ENCODE measurements at regions not wholly inside any gene's neighbourhood (a gene's known extent, or its start where the extent isn't known, plus 50 kb on each side); places are given as distances from the start of the nearest gene placed in this dataset.
A peak's percentile ranks its signal among the peaks of the same experiment; 100 is the strongest.

DNA sequence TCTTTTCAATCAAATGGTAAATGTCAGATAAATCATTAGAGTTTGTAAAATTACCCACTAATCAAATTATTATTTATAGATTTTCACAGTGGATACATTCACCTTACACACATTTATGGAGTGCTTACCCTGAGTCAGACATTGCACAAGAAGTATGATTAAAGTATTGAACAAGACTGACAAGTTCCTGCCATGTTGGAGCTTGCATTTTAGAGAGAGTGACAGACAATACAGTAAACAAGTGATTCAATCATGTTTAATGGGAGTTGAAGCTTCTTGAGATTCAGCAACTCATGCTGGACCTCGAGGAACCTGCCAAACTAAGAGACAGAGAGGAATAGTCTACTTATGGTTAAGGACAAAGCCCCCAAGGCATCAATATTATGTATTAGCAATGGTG, 487.8 kb downstream of the PCDH17 start:
- no peaks in the 10 kb centered on the region for H3K9me3 ChIP-seq (ENCODE audit: control insufficient read depth, insufficient read depth, low read length)
- no peaks in the 10 kb centered on the region for H3K4me1 ChIP-seq (ENCODE audit: control insufficient read depth, insufficient read depth, low read length)
- DNase-seq (ENCODE audit: low read depth in 4 of 6, low spot score in 6 of 6) = no peak
- no peaks in the 10 kb centered on the region for H3K27me3 ChIP-seq (ENCODE audit: control insufficient read depth, insufficient read depth, low read length)
- H3K4me3 ChIP-seq (ENCODE audit: low read depth, low read length) = no peak overlapping the region
- WGBS (ENCODE audit: insufficient coverage) = no CpG with 5 or more reads among the region's 1 CpG
- H3K27ac ChIP-seq (ENCODE audit: low read depth, low read length) = no peak overlapping the region
- no peaks in the 10 kb centered on the region for H3K36me3 ChIP-seq (ENCODE audit: control insufficient read depth, insufficient read depth, low read length)

DNA sequence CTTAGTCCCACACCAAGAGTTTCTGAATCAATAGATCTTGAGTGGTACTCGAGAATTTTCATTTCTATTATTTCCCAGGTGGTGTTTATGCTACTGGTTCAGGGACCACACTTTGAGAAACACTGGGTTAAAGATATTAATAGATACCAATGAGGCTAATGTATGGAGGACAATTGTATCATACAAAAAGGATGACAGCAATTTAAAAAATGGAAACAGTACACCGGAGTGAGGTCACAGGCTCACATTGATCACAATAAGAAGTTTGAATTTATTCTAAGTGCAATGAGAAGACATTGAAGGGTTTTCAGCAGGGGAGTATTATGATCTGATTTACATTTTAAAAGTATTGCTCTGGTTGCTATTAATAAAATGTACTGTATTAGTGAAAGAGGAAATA, 488.3 kb downstream of the PCDH17 start:
- Histone ChIP-seq H3K9me3 (ENCODE audit: control insufficient read depth, insufficient read depth, low read length) (no peaks in the 10 kb centered on the region), H3K4me3 (ENCODE audit: low read depth, low read length) (no peak overlapping the region), H3K4me1 (ENCODE audit: control insufficient read depth, insufficient read depth, low read length) (no peaks in the 10 kb centered on the region), H3K27ac (ENCODE audit: low read depth, low read length) (no peak overlapping the region), H3K27me3 (ENCODE audit: control insufficient read depth, insufficient read depth, low read length) (no peaks in the 10 kb centered on the region), H3K36me3 (ENCODE audit: control insufficient read depth, insufficient read depth, low read length) (no peaks in the 10 kb centered on the region)
- peak in 1 of 6 donors; percentile 1 for DNase-seq (ENCODE audit: low read depth in 4 of 6, low spot score in 6 of 6)
- WGBS (ENCODE audit: insufficient coverage) = no CpG with 5 or more reads among the region's 2 CpGs

DNA sequence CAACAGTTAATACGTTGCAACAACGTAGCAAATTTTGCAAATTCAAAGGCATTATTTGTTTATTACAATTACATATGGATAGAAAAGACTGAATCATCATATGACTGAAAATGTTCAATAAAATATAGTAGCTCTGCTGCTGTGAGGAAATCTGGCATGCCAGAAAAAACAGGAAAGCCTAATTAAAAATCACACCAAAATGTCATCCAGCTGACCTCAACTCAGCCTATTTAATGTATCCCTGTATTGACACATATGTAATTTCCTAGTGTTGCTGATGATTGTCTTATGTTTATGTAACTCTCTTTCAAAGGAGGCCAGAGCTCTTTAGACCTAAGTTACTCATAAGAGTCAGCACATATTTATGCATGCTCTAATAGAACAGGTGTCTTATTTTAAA, 495.0 kb downstream of the PCDH17 start:
- no peak for DNase-seq (ENCODE audit: low read depth in 4 of 6, low spot score in 6 of 6)
- H3K9me3 ChIP-seq (ENCODE audit: control insufficient read depth, insufficient read depth, low read length) = peaks cover 3% of the 10 kb centered on the region
- no peak overlapping the region for H3K27ac ChIP-seq (ENCODE audit: low read depth, low read length)
- H3K36me3 ChIP-seq (ENCODE audit: control insufficient read depth, insufficient read depth, low read length) = no peaks in the 10 kb centered on the region
- H3K4me1 ChIP-seq (ENCODE audit: control insufficient read depth, insufficient read depth, low read length) = no peaks in the 10 kb centered on the region
- H3K27me3 ChIP-seq (ENCODE audit: control insufficient read depth, insufficient read depth, low read length) = no peaks in the 10 kb centered on the region
- no CpG with 5 or more reads among the region's 2 CpGs for WGBS (ENCODE audit: insufficient coverage)
- no peak overlapping the region for H3K4me3 ChIP-seq (ENCODE audit: low read depth, low read length)

DNA sequence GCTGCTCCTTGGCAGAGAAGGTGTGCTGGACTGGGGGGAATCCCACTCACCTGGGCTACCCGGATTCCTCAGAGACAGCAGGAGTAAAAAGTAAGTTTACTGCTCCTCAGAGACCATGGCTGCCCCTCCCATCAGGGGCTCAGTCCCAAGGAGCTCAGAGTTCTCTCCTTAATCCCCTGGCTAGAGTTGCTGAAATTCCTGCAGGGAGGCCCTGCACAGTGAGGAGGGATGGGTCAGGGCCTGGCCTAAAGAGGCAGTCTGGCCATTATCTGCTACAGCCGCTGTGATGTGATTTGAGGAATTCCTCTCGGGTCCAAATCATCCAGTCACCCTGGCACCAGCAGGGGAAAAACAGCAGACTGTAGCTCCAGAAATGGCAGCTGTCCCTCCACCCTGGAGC, 502.5 kb downstream of the PCDH17 start:
- 88% methylated on average over 3 of the region's 3 CpGs for WGBS (ENCODE audit: insufficient coverage)
- H3K4me1 ChIP-seq (ENCODE audit: control insufficient read depth, insufficient read depth, low read length) = no peaks in the 10 kb centered on the region
- no peaks in the 10 kb centered on the region for H3K27me3 ChIP-seq (ENCODE audit: control insufficient read depth, insufficient read depth, low read length)
- H3K27ac ChIP-seq (ENCODE audit: low read depth, low read length) = no peak overlapping the region
- peaks cover 3% of the 10 kb centered on the region for H3K9me3 ChIP-seq (ENCODE audit: control insufficient read depth, insufficient read depth, low read length)
- no peak overlapping the region for H3K4me3 ChIP-seq (ENCODE audit: low read depth, low read length)
- no peak for DNase-seq (ENCODE audit: low read depth in 4 of 6, low spot score in 6 of 6)
- H3K36me3 ChIP-seq (ENCODE audit: control insufficient read depth, insufficient read depth, low read length) = no peaks in the 10 kb centered on the region

DNA sequence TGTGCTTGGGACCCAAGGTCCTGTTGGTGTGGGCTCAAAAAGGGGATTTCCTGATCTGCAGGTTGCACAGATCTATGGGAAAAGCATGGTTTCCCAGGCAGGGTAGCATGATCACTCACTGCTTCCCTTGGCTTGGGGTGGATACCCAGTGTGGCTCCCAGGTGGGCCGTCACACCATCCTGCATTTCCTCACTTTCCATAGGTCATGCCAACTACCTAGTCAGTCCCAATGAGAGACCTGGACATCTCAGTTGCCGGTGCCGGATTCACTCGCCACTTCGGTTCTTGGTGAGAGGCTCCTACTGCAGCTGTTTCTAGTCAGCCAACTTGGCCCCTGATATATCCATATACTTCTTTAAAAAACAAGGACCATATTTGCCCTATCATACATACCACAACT, 503.0 kb downstream of the PCDH17 start:
- Histone ChIP-seq H3K27ac (ENCODE audit: low read depth, low read length) (no peak overlapping the region), H3K4me3 (ENCODE audit: low read depth, low read length) (no peak overlapping the region), H3K27me3 (ENCODE audit: control insufficient read depth, insufficient read depth, low read length) (no peaks in the 10 kb centered on the region), H3K36me3 (ENCODE audit: control insufficient read depth, insufficient read depth, low read length) (no peaks in the 10 kb centered on the region), H3K4me1 (ENCODE audit: control insufficient read depth, insufficient read depth, low read length) (no peaks in the 10 kb centered on the region), H3K9me3 (ENCODE audit: control insufficient read depth, insufficient read depth, low read length) (peaks cover 3% of the 10 kb centered on the region)
- 94% methylated on average over 3 of the region's 5 CpGs for WGBS (ENCODE audit: insufficient coverage)
- no peak for DNase-seq (ENCODE audit: low read depth in 4 of 6, low spot score in 6 of 6)

DNA sequence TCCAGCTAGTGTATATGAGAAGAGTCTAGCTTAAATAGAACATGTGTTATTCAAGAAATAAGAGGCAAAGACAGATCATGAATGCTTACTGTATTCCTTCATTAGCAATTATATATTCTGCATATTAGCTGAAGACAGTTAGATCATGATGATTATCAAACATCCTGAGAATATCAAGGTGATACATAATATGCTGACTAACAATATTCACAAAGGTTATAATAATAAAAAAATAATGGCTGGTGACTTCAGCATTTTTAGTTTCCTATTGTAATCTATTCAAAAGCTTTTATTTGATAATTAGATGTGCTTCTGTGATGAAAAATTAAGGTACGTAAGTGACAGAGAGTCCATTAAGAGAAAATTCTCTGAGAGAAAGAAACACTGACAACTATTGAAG, 511.4 kb downstream of the PCDH17 start:
- Histone ChIP-seq H3K27me3 (ENCODE audit: control insufficient read depth, insufficient read depth, low read length) (no peaks in the 10 kb centered on the region), H3K9me3 (ENCODE audit: control insufficient read depth, insufficient read depth, low read length) (no peaks in the 10 kb centered on the region), H3K36me3 (ENCODE audit: control insufficient read depth, insufficient read depth, low read length) (no peaks in the 10 kb centered on the region), H3K27ac (ENCODE audit: low read depth, low read length) (no peak overlapping the region), H3K4me3 (ENCODE audit: low read depth, low read length) (no peak overlapping the region), H3K4me1 (ENCODE audit: control insufficient read depth, insufficient read depth, low read length) (no peaks in the 10 kb centered on the region)
- WGBS (ENCODE audit: insufficient coverage) = no CpG with 5 or more reads among the region's 1 CpG
- DNase-seq (ENCODE audit: low read depth in 4 of 6, low spot score in 6 of 6) = no peak

DNA sequence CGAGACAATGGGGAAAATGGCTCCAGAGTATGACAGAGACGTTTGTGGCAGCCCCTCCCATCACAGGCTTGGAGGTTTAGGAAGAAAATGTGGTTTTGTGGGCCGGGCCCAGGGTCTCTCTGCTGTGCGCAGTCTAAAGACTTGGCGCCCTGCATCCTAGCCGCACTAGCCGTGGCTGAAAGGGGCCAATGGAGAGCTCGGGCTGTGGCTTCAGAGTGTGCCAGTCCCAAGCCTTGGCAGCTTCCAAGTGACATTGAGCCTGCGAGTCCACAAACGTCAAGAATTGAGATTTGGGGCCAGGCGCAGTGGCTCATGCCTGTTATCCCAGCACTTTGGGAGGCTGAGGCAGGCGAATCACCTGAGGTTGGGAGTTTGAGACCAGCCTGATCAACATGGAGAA, 513.1 kb downstream of the PCDH17 start:
- Histone ChIP-seq H3K4me1 (ENCODE audit: control insufficient read depth, insufficient read depth, low read length) (no peaks in the 10 kb centered on the region), H3K36me3 (ENCODE audit: control insufficient read depth, insufficient read depth, low read length) (no peaks in the 10 kb centered on the region), H3K4me3 (ENCODE audit: low read depth, low read length) (no peak overlapping the region), H3K27ac (ENCODE audit: low read depth, low read length) (no peak overlapping the region), H3K9me3 (ENCODE audit: control insufficient read depth, insufficient read depth, low read length) (no peaks in the 10 kb centered on the region), H3K27me3 (ENCODE audit: control insufficient read depth, insufficient read depth, low read length) (no peaks in the 10 kb centered on the region)
- 98% methylated on average over 9 of the region's 12 CpGs for WGBS (ENCODE audit: insufficient coverage)
- no peak for DNase-seq (ENCODE audit: low read depth in 4 of 6, low spot score in 6 of 6)

DNA sequence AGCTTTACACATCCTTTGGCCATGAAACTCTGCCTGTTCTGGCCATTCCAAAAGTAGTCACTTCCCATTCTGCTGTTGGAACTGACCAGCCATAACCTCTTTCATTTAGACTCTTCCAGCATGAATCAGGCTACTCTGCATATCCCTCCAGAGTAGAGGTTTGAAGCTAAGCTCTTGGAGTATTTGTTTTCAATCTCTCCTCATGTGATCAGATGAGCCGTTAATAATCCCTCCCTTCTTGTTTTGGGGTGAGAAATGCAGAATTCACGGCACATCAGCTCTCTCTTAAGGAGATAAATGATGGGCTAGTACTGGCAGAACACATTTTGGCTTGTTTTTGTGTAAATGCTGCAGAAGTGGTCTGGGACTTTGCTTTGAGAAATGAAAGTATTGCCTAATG, 519.9 kb downstream of the PCDH17 start:
- Histone ChIP-seq H3K4me3 (ENCODE audit: low read depth, low read length) (no peak overlapping the region), H3K9me3 (ENCODE audit: control insufficient read depth, insufficient read depth, low read length) (no peaks in the 10 kb centered on the region), H3K36me3 (ENCODE audit: control insufficient read depth, insufficient read depth, low read length) (no peaks in the 10 kb centered on the region), H3K27ac (ENCODE audit: low read depth, low read length) (no peak overlapping the region), H3K4me1 (ENCODE audit: control insufficient read depth, insufficient read depth, low read length) (no peaks in the 10 kb centered on the region), H3K27me3 (ENCODE audit: control insufficient read depth, insufficient read depth, low read length) (no peaks in the 10 kb centered on the region)
- no CpG with 5 or more reads among the region's 2 CpGs for WGBS (ENCODE audit: insufficient coverage)
- peak in 2 of 6 donors; percentile 7 to 43 for DNase-seq (ENCODE audit: low read depth in 4 of 6, low spot score in 6 of 6)

DNA sequence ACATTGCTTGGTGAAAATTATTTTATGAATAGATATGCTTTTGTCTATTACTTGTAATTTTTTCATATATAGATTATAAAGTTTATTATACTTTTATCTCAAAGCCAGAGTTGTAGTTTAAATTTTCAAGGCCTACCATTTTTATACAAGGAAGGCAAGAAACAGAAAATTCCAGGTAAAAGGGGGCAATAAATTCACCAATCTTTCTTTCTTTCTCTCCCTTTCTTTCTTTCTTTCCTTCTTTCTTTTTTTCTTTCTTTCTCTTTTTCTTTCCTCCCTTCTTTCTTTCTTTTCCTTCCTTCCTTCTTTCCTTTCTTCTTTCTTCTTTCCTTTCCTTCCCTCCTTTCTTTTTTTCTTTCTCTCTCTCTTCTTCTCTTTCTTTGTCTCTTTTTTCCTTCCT, 529.4 kb downstream of the PCDH17 start:
- no peak for DNase-seq (ENCODE audit: low read depth in 4 of 6, low spot score in 6 of 6)
- Histone ChIP-seq H3K4me3 (ENCODE audit: low read depth, low read length) (no peak overlapping the region), H3K36me3 (ENCODE audit: control insufficient read depth, insufficient read depth, low read length) (no peaks in the 10 kb centered on the region), H3K9me3 (ENCODE audit: control insufficient read depth, insufficient read depth, low read length) (no peaks in the 10 kb centered on the region), H3K27me3 (ENCODE audit: control insufficient read depth, insufficient read depth, low read length) (no peaks in the 10 kb centered on the region), H3K4me1 (ENCODE audit: control insufficient read depth, insufficient read depth, low read length) (no peaks in the 10 kb centered on the region), H3K27ac (ENCODE audit: low read depth, low read length) (no peak overlapping the region)

DNA sequence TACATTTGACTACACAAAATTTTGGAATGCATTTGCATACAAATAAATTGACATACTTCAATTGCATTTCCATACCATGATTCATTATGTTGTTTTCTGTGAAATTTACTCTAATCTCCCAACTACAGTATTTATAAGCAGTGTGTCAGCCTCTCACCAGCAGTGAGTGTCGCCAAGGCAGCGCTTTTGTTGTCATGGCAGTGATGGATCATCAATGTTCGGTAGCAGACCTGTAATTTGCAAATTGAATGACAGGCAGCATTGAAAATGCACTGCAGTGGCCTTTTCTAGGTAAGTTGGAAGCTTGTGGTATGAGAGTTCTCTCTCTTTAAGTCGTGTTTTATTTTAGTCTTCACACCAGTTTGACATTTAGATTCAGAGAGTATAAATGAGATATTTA, 534.1 kb downstream of the PCDH17 start:
- no peaks in the 10 kb centered on the region for H3K9me3 ChIP-seq (ENCODE audit: control insufficient read depth, insufficient read depth, low read length)
- no peak overlapping the region for H3K4me3 ChIP-seq (ENCODE audit: low read depth, low read length)
- H3K27ac ChIP-seq (ENCODE audit: low read depth, low read length) = no peak overlapping the region
- DNase-seq (ENCODE audit: low read depth in 4 of 6, low spot score in 6 of 6) = peak in 2 of 6 donors; percentile 36 to 69
- H3K27me3 ChIP-seq (ENCODE audit: control insufficient read depth, insufficient read depth, low read length) = no peaks in the 10 kb centered on the region
- no peaks in the 10 kb centered on the region for H3K36me3 ChIP-seq (ENCODE audit: control insufficient read depth, insufficient read depth, low read length)
- 15% methylated on average over 3 of the region's 4 CpGs for WGBS (ENCODE audit: insufficient coverage)
- H3K4me1 ChIP-seq (ENCODE audit: control insufficient read depth, insufficient read depth, low read length) = no peaks in the 10 kb centered on the region

All from spinal cord (tissue), 9 donors.